ENCODE measurements at regions not wholly inside any gene's neighbourhood (a gene's known extent, or its start where the extent isn't known, plus 50 kb on each side); places are given as distances from the start of the nearest gene placed in this dataset.

DNA sequence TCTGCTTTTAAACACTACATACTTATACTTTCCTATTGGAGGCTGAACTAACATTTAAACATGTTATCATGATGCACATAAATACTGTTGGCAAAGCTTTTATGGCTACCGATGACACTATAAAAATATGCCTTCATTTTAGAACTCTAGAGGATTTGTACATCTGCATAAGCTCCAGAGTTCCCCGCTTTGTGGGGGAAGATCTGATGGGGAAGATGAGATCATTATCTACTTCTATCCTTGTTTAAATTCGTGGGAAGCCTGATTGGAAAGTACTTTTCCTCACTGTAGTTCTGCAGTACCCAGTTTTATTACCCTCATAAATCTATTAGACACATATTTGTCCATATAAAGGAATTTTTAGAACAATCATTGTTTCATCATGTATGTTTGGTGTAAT is 299.6 kb upstream of the ATP2B1 start:
- WGBS, 2 donors = 33 to 42% methylated on average over 3 of the region's 3 CpGs
- no peak for DNase-seq (ENCODE audit: low spot score in 2 of 2)
- no peak for TF ChIP-seq POLR2A (IDR thresholded peaks at IDR 0.05)
- TF ChIP-seq, protein P1, sequence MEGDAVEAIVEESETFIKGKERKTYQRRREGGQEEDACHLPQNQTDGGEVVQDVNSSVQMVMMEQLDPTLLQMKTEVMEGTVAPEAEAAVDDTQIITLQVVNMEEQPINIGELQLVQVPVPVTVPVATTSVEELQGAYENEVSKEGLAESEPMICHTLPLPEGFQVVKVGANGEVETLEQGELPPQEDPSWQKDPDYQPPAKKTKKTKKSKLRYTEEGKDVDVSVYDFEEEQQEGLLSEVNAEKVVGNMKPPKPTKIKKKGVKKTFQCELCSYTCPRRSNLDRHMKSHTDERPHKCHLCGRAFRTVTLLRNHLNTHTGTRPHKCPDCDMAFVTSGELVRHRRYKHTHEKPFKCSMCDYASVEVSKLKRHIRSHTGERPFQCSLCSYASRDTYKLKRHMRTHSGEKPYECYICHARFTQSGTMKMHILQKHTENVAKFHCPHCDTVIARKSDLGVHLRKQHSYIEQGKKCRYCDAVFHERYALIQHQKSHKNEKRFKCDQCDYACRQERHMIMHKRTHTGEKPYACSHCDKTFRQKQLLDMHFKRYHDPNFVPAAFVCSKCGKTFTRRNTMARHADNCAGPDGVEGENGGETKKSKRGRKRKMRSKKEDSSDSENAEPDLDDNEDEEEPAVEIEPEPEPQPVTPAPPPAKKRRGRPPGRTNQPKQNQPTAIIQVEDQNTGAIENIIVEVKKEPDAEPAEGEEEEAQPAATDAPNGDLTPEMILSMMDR (IDR thresholded peaks at IDR 0.05) = no peak
- no peak overlapping the region for H3K4me3 ChIP-seq (ENCODE audit: low read depth, poor library complexity, severe bottlenecking)
- intact Hi-C loops (cut with DNase I; ENCODE audit: low total_unique reads) = no loop called here

DNA sequence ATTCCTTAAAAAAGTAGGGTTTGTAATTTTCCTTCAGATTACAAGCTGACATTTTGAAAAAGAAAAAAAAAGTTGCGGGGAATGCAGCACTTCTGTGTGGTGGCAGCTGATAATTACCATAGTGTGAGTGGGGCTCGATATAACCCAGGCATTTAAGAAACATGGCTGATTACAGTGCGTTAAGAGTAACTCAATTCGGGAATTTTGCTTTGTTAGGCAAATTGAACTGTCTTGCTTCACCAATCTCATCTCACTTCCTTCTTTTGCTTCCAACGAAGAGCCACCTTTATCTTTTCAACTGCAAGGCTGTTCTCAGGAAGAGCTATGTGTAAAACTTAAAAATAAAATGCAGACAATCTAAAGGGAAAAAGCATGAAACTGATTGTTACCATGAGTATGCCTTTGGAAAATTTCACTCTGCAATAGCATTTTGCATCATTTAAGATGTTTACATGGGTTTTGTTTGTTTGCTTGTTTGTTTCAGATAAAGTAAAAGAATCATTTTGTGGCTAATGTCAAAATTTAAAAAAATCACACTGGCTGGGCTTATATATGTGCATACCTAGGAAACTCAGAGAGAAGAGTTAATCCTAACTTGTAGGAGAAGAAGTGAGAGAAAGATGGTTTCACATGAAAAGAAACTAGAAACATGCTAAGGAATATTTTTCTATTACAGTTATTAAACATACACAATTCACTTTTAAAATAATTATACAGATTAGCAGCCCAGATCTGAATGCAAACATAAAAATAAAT is 295.9 kb upstream of the ATP2B1 start:
- no peak for DNase-seq (ENCODE audit: low spot score in 2 of 2)
- TF ChIP-seq, protein P1 (IDR thresholded peaks at IDR 0.05) = no peak
- TF ChIP-seq POLR2A (IDR thresholded peaks at IDR 0.05) = no peak
- 86 to 89% methylated on average over 5 of the region's 5 CpGs for WGBS, 2 donors
- intact Hi-C loops (cut with DNase I; ENCODE audit: low total_unique reads) = no loop called here
- no peak overlapping the region for H3K4me3 ChIP-seq (ENCODE audit: low read depth, poor library complexity, severe bottlenecking)

DNA sequence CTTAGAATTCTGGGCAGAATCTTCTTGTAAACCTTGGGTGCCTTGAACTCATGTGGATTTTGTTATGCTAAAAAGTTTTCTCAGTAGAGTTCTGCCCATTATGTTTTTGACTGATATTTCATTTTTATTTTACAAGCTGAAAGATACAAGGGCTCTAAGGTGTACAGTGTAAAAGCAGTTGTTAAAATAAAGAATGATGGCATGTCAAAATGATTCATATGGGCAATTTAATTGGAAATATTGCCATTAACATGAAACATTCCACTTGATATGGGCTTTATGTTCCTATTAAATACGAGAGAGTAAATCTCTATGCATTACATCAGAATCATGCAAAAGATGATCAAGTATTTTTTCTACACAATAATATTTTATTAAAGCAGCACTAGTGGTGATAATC is 295.1 kb upstream of the ATP2B1 start:
- 92 to 97% methylated on average over 1 of the region's 1 CpG for WGBS, 2 donors
- TF ChIP-seq POLR2A (IDR thresholded peaks at IDR 0.05) = no peak
- TF ChIP-seq, protein P1 (IDR thresholded peaks at IDR 0.05) = no peak
- intact Hi-C loops (cut with DNase I; ENCODE audit: low total_unique reads) = no loop called here
- DNase-seq (ENCODE audit: low spot score in 2 of 2) = no peak
- no peak overlapping the region for H3K4me3 ChIP-seq (ENCODE audit: low read depth, poor library complexity, severe bottlenecking)

DNA sequence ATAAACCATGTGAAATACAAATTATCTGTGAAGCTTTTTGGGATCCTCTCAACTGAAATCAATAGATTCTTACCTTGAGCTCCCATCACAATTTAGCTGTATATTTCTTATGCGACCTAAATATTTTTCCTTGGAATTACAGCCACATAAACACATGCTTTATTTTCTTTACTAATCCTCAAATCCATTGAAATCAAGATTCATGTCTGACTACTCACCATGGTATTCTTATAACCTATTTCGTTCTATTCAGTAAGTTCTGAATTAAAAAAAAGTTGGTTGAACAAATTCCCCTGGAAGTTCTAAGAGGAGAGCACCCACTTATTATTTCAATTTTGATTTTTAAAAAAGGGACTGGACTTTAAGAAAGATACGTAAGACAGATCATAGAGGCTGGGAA is 292.1 kb upstream of the ATP2B1 start:
- intact Hi-C loops (cut with DNase I; ENCODE audit: low total_unique reads) = no loop called here
- no peak overlapping the region for H3K4me3 ChIP-seq (ENCODE audit: low read depth, poor library complexity, severe bottlenecking)
- WGBS, 2 donors = 96 to 97% methylated on average over 3 of the region's 3 CpGs
- no peak for DNase-seq (ENCODE audit: low spot score in 2 of 2)
- TF ChIP-seq POLR2A (IDR thresholded peaks at IDR 0.05) = no peak
- TF ChIP-seq, protein P1 (IDR thresholded peaks at IDR 0.05) = no peak

DNA sequence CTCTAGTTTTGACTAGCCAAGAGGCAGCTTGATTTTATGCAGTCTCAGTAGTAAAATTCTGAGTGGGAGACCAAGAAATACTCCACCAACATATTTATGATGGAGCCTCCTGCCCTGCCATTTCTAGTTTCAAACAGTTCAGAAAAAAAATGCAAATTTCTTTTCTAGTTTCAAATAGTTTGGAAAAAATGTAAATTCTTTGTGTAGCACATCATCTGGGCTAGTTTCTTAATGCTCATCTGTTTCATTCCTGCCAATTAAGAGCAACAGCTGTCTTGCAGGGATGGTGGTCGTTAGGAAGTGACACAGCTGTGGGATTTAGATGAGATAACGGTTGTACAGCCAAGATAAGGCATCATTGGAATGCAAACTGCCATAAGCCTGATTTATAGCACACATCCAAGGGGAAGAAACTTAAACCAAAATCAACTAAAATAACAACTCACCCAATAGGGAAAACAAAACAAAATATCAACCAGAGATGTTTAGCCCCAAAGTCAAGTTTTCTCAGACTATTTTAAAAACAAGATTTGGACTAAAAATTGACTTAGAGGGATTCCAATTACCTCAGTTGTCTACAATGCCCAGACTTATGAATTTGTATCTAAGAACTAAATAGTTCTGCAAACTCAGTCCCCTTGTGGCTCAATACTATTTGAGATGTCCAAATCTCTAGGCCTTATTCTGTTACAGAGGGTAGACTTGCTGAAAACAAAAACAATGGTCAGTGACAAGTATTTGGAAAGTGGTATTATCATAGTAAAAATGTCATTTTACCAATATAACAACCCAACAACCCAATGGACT is 291.3 kb upstream of the ATP2B1 start:
- no peak for DNase-seq (ENCODE audit: low spot score in 2 of 2)
- 31 to 37% methylated on average over 2 of the region's 2 CpGs for WGBS, 2 donors
- H3K4me3 ChIP-seq (ENCODE audit: low read depth, poor library complexity, severe bottlenecking) = no peak overlapping the region
- no peak for TF ChIP-seq POLR2A (IDR thresholded peaks at IDR 0.05)
- TF ChIP-seq, protein P1 (IDR thresholded peaks at IDR 0.05) = no peak
- intact Hi-C loops (cut with DNase I; ENCODE audit: low total_unique reads) = no loop called here
